Stomach smooth muscle (tissue), 2 donors: ENCODE measurements at regions not wholly inside any gene's neighbourhood (a gene's known extent, or its start where the extent isn't known, plus 50 kb on each side); places are given as distances from the start of the nearest gene placed in this dataset.

Source experiments
- H3K27ac ChIP-seq: one replicate; pipeline ENCODE4 v1.7.0; 2013; ENCODE audit warnings: mild to moderate bottlenecking, low read length, inconsistent platforms
- H3K27me3 ChIP-seq, 2 donors: one replicate each; pipeline ENCODE4 v1.7.0; 2013; ENCODE audit warnings: low read length in 2 of 2; ENCODE audit not compliant: insufficient read depth in 2 of 2, control insufficient read depth in 1 of 2
- H3K36me3 ChIP-seq, 2 donors: one replicate each; pipeline ENCODE4 v1.7.0; 2013; ENCODE audit warnings: low read length in 2 of 2; ENCODE audit not compliant: control insufficient read depth in 2 of 2, insufficient read depth in 2 of 2
- H3K4me1 ChIP-seq: one replicate; pipeline ENCODE4 v1.7.0; 2013; ENCODE audit warnings: low read length; ENCODE audit not compliant: control insufficient read depth, insufficient read depth
- H3K4me3 ChIP-seq, 2 donors: one replicate each; pipeline ENCODE4 v1.7.0; 2013; ENCODE audit warnings: low read length in 2 of 2
- H3K9ac ChIP-seq, 2 donors: one replicate each; pipeline ENCODE4 v1.7.0; 2013; ENCODE audit warnings: low read length in 2 of 2, mild to moderate bottlenecking in 1 of 2
- H3K9me3 ChIP-seq, 2 donors: one replicate each; pipeline ENCODE4 v1.7.0; 2013; ENCODE audit warnings: low read length in 2 of 2; ENCODE audit not compliant: control insufficient read depth in 2 of 2
- donor health status: healthy.
- donor health status: Pancreatic carcinoma.

GRCh38 chrX:69365755-69366154 lies 138.4 kb upstream of the NALF2 start:
- Histone ChIP-seq H3K27ac (no peak overlapping the region), H3K9me3 (no peaks in the 10 kb centered on the region), H3K9ac (no peak overlapping the region), H3K4me1 (no peaks in the 10 kb centered on the region), H3K36me3 (no peaks in the 10 kb centered on the region), H3K27me3 (peaks cover 0 to 28% of the 10 kb centered on the region in 2 donors), H3K4me3 (no peak overlapping the region)

- H3K4me1 ChIP-seq, result no peaks in the 10 kb centered on the region
- no peak overlapping the region for H3K9ac ChIP-seq
Observed at GRCh38 chrX:69365349-69365748, 138.8 kb upstream of the NALF2 start.

GRCh38 chrX:69362856-69363255 lies 141.3 kb upstream of the NALF2 start:
- Histone ChIP-seq H3K9me3 (no peaks in the 10 kb centered on the region), H3K9ac (no peak overlapping the region)

More at GRCh38 chrX:69365349-69365748, 138.8 kb upstream of the NALF2 start:
- Histone ChIP-seq H3K27me3 (peaks cover 0 to 30% of the 10 kb centered on the region in 2 donors), H3K9me3 (no peaks in the 10 kb centered on the region), H3K36me3 (no peaks in the 10 kb centered on the region), H3K4me3 (no peak overlapping the region), H3K27ac (no peak overlapping the region)

GRCh38 chrX:69362354-69362753 lies 141.8 kb upstream of the NALF2 start:
- no peaks in the 10 kb centered on the region for H3K4me1 ChIP-seq
- no peak overlapping the region for H3K4me3 ChIP-seq
- H3K36me3 ChIP-seq, result no peaks in the 10 kb centered on the region
- peaks cover 0 to 26% of the 10 kb centered on the region in 2 donors for H3K27me3 ChIP-seq
- no peak overlapping the region for H3K27ac ChIP-seq
- no peaks in the 10 kb centered on the region for H3K9me3 ChIP-seq
- no peak overlapping the region for H3K9ac ChIP-seq

More at GRCh38 chrX:69362856-69363255, 141.3 kb upstream of the NALF2 start:
- peaks cover 0 to 29% of the 10 kb centered on the region in 2 donors for H3K27me3 ChIP-seq
- no peak overlapping the region for H3K27ac ChIP-seq
- no peaks in the 10 kb centered on the region for H3K36me3 ChIP-seq
- H3K4me1 ChIP-seq, result no peaks in the 10 kb centered on the region
- no peak overlapping the region for H3K4me3 ChIP-seq

GRCh38 chrX:69361311-69361845 lies 142.7 kb upstream of the NALF2 start:
- Histone ChIP-seq H3K4me3 (no peak overlapping the region), H3K9ac (no peak overlapping the region), H3K4me1 (no peaks in the 10 kb centered on the region), H3K36me3 (no peaks in the 10 kb centered on the region), H3K9me3 (no peaks in the 10 kb centered on the region), H3K27ac (no peak overlapping the region), H3K27me3 (peaks cover 0 to 26% of the 10 kb centered on the region in 2 donors)

- Histone ChIP-seq H3K27me3 (peaks cover 0 to 15% of the 10 kb centered on the region in 2 donors), H3K4me3 (no peak overlapping the region), H3K36me3 (no peaks in the 10 kb centered on the region), H3K4me1 (no peaks in the 10 kb centered on the region), H3K9ac (no peak overlapping the region), H3K27ac (no peak overlapping the region), H3K9me3 (no peaks in the 10 kb centered on the region)
Observed at GRCh38 chrX:69357317-69357716, 146.8 kb upstream of the NALF2 start.

- no peak overlapping the region for H3K4me3 ChIP-seq
- peaks cover 0 to 20% of the 10 kb centered on the region in 2 donors for H3K27me3 ChIP-seq
- H3K36me3 ChIP-seq, result no peaks in the 10 kb centered on the region
- no peaks in the 10 kb centered on the region for H3K4me1 ChIP-seq
- H3K9ac ChIP-seq, result no peak overlapping the region
- no peak overlapping the region for H3K27ac ChIP-seq
- H3K9me3 ChIP-seq, result no peaks in the 10 kb centered on the region
Observed at GRCh38 chrX:69324851-69325250, 159.6 kb upstream of the PJA1 start.

GRCh38 chrX:69323786-69324720 lies 158.8 kb upstream of the PJA1 start:
- Histone ChIP-seq H3K27ac (no peak overlapping the region), H3K9ac (no peak overlapping the region), H3K27me3 (peaks cover 0 to 24% of the 10 kb centered on the region in 2 donors), H3K4me1 (no peaks in the 10 kb centered on the region), H3K36me3 (no peaks in the 10 kb centered on the region), H3K4me3 (no peak overlapping the region), H3K9me3 (no peaks in the 10 kb centered on the region)

- H3K9me3 ChIP-seq, result no peaks in the 10 kb centered on the region
- no peaks in the 10 kb centered on the region for H3K4me1 ChIP-seq
- H3K36me3 ChIP-seq, result no peaks in the 10 kb centered on the region
- no peak overlapping the region for H3K27ac ChIP-seq
- no peak overlapping the region for H3K4me3 ChIP-seq
- peaks cover 0 to 27% of the 10 kb centered on the region in 2 donors for H3K27me3 ChIP-seq
- no peak overlapping the region for H3K9ac ChIP-seq
Observed at GRCh38 chrX:69321789-69322188, 156.5 kb upstream of the PJA1 start.

- no peaks in the 10 kb centered on the region for H3K36me3 ChIP-seq
- no peaks in the 10 kb centered on the region for H3K4me1 ChIP-seq
- no peak overlapping the region for H3K4me3 ChIP-seq
- peaks cover 0 to 27% of the 10 kb centered on the region in 2 donors for H3K27me3 ChIP-seq
- H3K27ac ChIP-seq, result no peak overlapping the region
- H3K9me3 ChIP-seq, result no peaks in the 10 kb centered on the region
- H3K9ac ChIP-seq, result no peak overlapping the region
Observed at GRCh38 chrX:69321006-69321655, 155.9 kb upstream of the PJA1 start.
